ENCODE measurements at regions not wholly inside any gene's neighbourhood (a gene's known extent, or its start where the extent isn't known, plus 50 kb on each side); places are given as distances from the start of the nearest gene placed in this dataset.

- TF ChIP-seq HDGF (IDR thresholded peaks at IDR 0.05; ENCODE audit: borderline replicate concordance) (no peak), SUZ12 (IDR thresholded peaks at IDR 0.05) (no peak), SP1 (IDR thresholded peaks at IDR 0.05) (no peak)
These were observed 301.1 kb downstream of the IRF8 start for GRCh38 chr16:86199871-86200695.
